Right forelimb (tissue), 1 donor: ENCODE measurements at regions not wholly inside any gene's neighbourhood (a gene's known extent, or its start where the extent isn't known, plus 50 kb on each side); places are given as distances from the start of the nearest gene placed in this dataset.
"Not testable (repeated sequence)": the region's sequence is repeated elsewhere in the genome, so short reads cannot be mapped to it uniquely, and the experiment has no call there.

Experiments used
- DNase-seq: peaks from one replicate; pipeline ENCODE4 v3.0.0-alpha.2; 2018

GRCh38 chr3:181925841-181926240, 214.1 kb downstream of the SOX2 start:
- not testable (repeated sequence) for DNase-seq

- no peak for DNase-seq
These were observed 217.8 kb downstream of the SOX2 start for GRCh38 chr3:181929501-181929900.

- DNase-seq: no peak
These were observed 218.4 kb downstream of the SOX2 start for GRCh38 chr3:181930105-181930504.

GRCh38 chr3:181932039-181932438, 220.3 kb downstream of the SOX2 start:
- DNase-seq: no peak

- no peak for DNase-seq
These were observed 221.4 kb downstream of the SOX2 start for GRCh38 chr3:181933052-181933618.

GRCh38 chr3:181935915-181936314, 224.2 kb downstream of the SOX2 start:
- DNase-seq: no peak

GRCh38 chr3:181936774-181937173, 225.0 kb downstream of the SOX2 start:
- DNase-seq: no peak

- not testable (repeated sequence) for DNase-seq
These were observed 226.9 kb downstream of the SOX2 start for GRCh38 chr3:181938580-181938979.

- DNase-seq: no peak
These were observed 229.0 kb downstream of the SOX2 start for GRCh38 chr3:181940703-181941102.

GRCh38 chr3:181941250-181941649, 229.5 kb downstream of the SOX2 start:
- no peak for DNase-seq

- DNase-seq: no peak
These were observed 231.6 kb downstream of the SOX2 start for GRCh38 chr3:181943285-181943684.

- no peak for DNase-seq
These were observed 235.9 kb downstream of the SOX2 start for GRCh38 chr3:181947606-181948005.

GRCh38 chr3:181948286-181948685, 236.6 kb downstream of the SOX2 start:
- no peak for DNase-seq

GRCh38 chr3:181952221-181952620, 240.5 kb downstream of the SOX2 start:
- DNase-seq: no peak

GRCh38 chr3:181952929-181953328, 241.2 kb downstream of the SOX2 start:
- DNase-seq: no peak

GRCh38 chr3:181955566-181955965, 243.8 kb downstream of the SOX2 start:
- DNase-seq: no peak

GRCh38 chr3:181956122-181956521, 244.4 kb downstream of the SOX2 start:
- DNase-seq: no peak

GRCh38 chr3:181966393-181966792, 254.7 kb downstream of the SOX2 start:
- no peak for DNase-seq

GRCh38 chr3:181969925-181970324, 258.2 kb downstream of the SOX2 start:
- no peak for DNase-seq

- DNase-seq: no peak
These were observed 259.7 kb downstream of the SOX2 start for GRCh38 chr3:181971424-181971823.

GRCh38 chr3:181974198-181974597, 262.5 kb downstream of the SOX2 start:
- no peak for DNase-seq

- no peak for DNase-seq
These were observed 264.8 kb downstream of the SOX2 start for GRCh38 chr3:181976526-181976925.

GRCh38 chr3:181985386-181985785, 273.7 kb downstream of the SOX2 start:
- DNase-seq: no peak

GRCh38 chr3:181987736-181988135, 276.0 kb downstream of the SOX2 start:
- no peak for DNase-seq

- DNase-seq: no peak
These were observed 287.1 kb downstream of the SOX2 start for GRCh38 chr3:181998828-181999227.

GRCh38 chr3:181999314-181999713, 287.6 kb downstream of the SOX2 start:
- DNase-seq: no peak
